Natural killer cell treated with Interleukin-12 subunit alpha and Interleukin-12 subunit beta and Interleukin-15 and Interleukin-18, amount 100 ng/mL, for 72 hours (primary cell): ENCODE measurements at regions not wholly inside any gene's neighbourhood (a gene's known extent, or its start where the extent isn't known, plus 50 kb on each side); places are given as distances from the start of the nearest gene placed in this dataset.

Source experiments
- ATAC-seq, 2 donors: fragments of 150-1000 bp; cut with Tn5 transposase in 1 of 2; sonication (Bioruptor Pico), chemical (Tn5 transposase) in 1 of 2; 2 replicates each; pipeline ENCODE4 v1.10.0; 2021
- DNase-seq: peaks from one replicate; pipeline ENCODE4 v3.0.0; 2022; ENCODE audit warnings: low spot score
- H3K27ac Mint-ChIP-seq, 2 donors: 1 replicate in 1 of 2; 2 replicates in 1 of 2; pipeline ENCODE4 v1.8.0; 2022; ENCODE audit warnings: mixed read lengths in 2 of 2, mild to moderate bottlenecking in 1 of 2, moderate library complexity in 1 of 2
- H3K27me3 Mint-ChIP-seq, 2 donors: 1 replicate in 1 of 2; 2 replicates in 1 of 2; pipeline ENCODE4 v1.8.0; 2022; ENCODE audit warnings: mixed read lengths in 2 of 2
- H3K36me3 Mint-ChIP-seq: one replicate; pipeline ENCODE4 v1.8.0; 2022; ENCODE audit warnings: mixed read lengths
- H3K4me1 Mint-ChIP-seq, 2 donors: 1 replicate in 1 of 2; 2 replicates in 1 of 2; pipeline ENCODE4 v1.8.0; 2022; ENCODE audit warnings: low read depth in 2 of 2, mixed read lengths in 2 of 2, mild to moderate bottlenecking in 1 of 2
- H3K4me3 Mint-ChIP-seq: one replicate; pipeline ENCODE4 v1.8.0; 2022; ENCODE audit warnings: mixed read lengths
- H3K9me3 Mint-ChIP-seq: 2 replicates; pipeline ENCODE4 v1.8.0; 2022; ENCODE audit warnings: mixed read lengths

- DNase-seq (no peak), ATAC-seq (no peak)
- H3K27ac Mint-ChIP-seq, result no peak overlapping the region
- H3K4me3 Mint-ChIP-seq, result no peak overlapping the region
- H3K9me3 Mint-ChIP-seq, result no peaks in the 10 kb centered on the region
- H3K27me3 Mint-ChIP-seq, result peaks cover 0 to 2% of the 10 kb centered on the region in 2 donors
- H3K4me1 Mint-ChIP-seq, result no peaks in the 10 kb centered on the region
- H3K36me3 Mint-ChIP-seq, result no peaks in the 10 kb centered on the region
Measured at GRCh38 chr9:107613321-107613720, 123.8 kb upstream of the KLF4 start.

- Mint-ChIP-seq H3K4me1 (no peaks in the 10 kb centered on the region), H3K4me3 (no peak overlapping the region), H3K27me3 (peaks cover 0 to 2% of the 10 kb centered on the region in 2 donors), H3K9me3 (no peaks in the 10 kb centered on the region), H3K27ac (no peak overlapping the region), H3K36me3 (no peaks in the 10 kb centered on the region)
- ATAC-seq, result no peak
- no peak for DNase-seq
Measured at GRCh38 chr9:107612136-107612535, 122.6 kb upstream of the KLF4 start.

DNA sequence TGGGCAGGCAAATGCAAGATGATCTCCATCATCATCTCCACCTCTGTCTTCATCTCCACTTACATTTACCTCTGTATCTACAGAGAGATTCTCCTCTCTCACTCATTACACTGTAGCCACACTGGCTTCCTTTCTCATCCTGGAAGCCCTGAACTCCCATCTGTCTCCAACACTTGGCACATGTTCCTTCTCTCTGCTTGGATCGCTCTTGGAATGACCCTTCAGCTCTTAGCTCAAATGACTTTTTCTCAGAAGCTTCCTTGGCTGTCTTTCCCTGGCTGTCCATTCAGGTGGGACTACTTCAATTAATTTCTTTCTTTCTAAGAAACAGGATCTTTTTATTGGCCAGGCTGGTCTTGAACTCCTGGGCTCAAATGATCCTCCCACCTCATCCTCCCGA is 120.0 kb upstream of the KLF4 start:
- Mint-ChIP-seq H3K36me3 (no peaks in the 10 kb centered on the region), H3K27me3 (peaks cover 0 to 2% of the 10 kb centered on the region in 2 donors), H3K4me3 (no peak overlapping the region), H3K27ac (no peak overlapping the region), H3K4me1 (no peaks in the 10 kb centered on the region), H3K9me3 (no peaks in the 10 kb centered on the region)
- ATAC-seq, result no peak
- no peak for DNase-seq

DNA sequence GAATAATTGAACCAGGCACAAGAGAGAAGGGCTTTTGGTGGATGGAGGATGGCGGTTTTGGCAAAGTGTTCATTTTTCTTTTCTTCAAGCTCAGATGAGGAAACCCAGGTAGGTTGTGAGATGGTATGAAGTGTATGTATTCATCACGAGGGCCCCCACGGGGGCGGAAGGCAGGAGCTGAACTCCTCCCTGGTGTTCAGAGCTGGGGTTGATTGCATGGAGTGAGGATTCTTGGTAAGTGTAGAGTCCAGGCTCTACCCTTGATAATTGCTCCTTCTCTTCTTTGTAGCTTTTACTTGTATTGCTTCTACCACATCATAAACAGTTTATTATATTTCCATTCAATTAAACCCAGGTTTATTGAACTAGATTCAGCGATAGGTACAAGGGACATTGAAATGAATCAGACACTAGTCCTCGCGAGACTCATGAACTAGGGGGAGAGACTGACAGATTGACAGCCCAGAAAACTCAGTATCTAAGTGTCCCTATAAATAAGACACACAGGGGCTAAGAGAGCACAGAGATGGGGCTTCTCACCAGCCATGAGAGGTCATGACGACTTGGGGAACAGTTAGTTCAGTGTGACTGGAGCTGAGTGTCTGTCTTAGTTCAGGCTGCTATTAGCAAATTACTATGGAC is 116.7 kb upstream of the KLF4 start:
- no peaks in the 10 kb centered on the region for H3K36me3 Mint-ChIP-seq

GRCh38 chr9:107605041-107605440 is 115.5 kb upstream of the KLF4 start:
- no peaks in the 10 kb centered on the region for H3K9me3 Mint-ChIP-seq
- no peak overlapping the region for H3K27ac Mint-ChIP-seq
- no peaks in the 10 kb centered on the region for H3K4me1 Mint-ChIP-seq
- no peaks in the 10 kb centered on the region for H3K27me3 Mint-ChIP-seq
- H3K36me3 Mint-ChIP-seq, result no peaks in the 10 kb centered on the region
- H3K4me3 Mint-ChIP-seq, result no peak overlapping the region
- DNase-seq (no peak), ATAC-seq (no peak)

More for the DNA sequence above, 116.7 kb upstream of the KLF4 start:
- ATAC-seq, result no peak
- Mint-ChIP-seq H3K4me3 (no peak overlapping the region), H3K27me3 (peaks cover 0 to 1% of the 10 kb centered on the region in 2 donors), H3K4me1 (no peaks in the 10 kb centered on the region), H3K9me3 (no peaks in the 10 kb centered on the region), H3K27ac (no peak overlapping the region)
- no peak for DNase-seq

- H3K9me3 Mint-ChIP-seq, result no peaks in the 10 kb centered on the region
- H3K4me3 Mint-ChIP-seq, result no peak overlapping the region
- no peaks in the 10 kb centered on the region for H3K4me1 Mint-ChIP-seq
- no peak overlapping the region for H3K27ac Mint-ChIP-seq
- no peak for DNase-seq
- no peaks in the 10 kb centered on the region for H3K36me3 Mint-ChIP-seq
- no peaks in the 10 kb centered on the region for H3K27me3 Mint-ChIP-seq
- ATAC-seq, result no peak
Measured at GRCh38 chr9:107603281-107603680, 113.7 kb upstream of the KLF4 start.

GRCh38 chr9:107600060-107600573 is 110.5 kb upstream of the KLF4 start:
- no peaks in the 10 kb centered on the region for H3K27me3 Mint-ChIP-seq
- ATAC-seq, result no peak
- H3K27ac Mint-ChIP-seq, result no peak overlapping the region
- H3K9me3 Mint-ChIP-seq, result no peaks in the 10 kb centered on the region
- no peaks in the 10 kb centered on the region for H3K4me1 Mint-ChIP-seq
- no peak for DNase-seq
- no peak overlapping the region for H3K4me3 Mint-ChIP-seq
- H3K36me3 Mint-ChIP-seq, result no peaks in the 10 kb centered on the region

DNA sequence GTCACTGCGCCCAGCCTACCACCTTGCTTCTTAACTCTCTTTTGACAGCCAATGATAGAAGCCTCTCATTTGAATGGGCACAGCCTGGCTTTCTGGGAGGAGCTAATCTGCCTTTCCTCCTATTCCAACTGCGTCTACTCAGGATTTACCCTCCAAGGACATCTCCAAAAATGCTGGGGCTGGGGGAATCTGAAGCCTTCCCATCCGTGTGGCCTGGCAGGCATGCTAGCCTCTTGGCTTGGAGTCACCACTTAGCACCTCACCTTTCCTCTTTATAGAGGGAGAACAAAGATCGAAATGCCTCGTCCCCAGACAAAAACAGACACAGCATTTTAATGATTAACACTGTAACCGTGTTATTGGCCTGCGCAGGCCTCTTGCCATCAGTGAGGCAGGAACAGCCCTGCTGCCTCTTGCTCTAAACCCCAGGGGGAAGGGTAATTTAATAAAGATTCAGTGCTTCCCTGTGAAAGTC is 108.2 kb upstream of the KLF4 start:
- Mint-ChIP-seq H3K4me1 (no peaks in the 10 kb centered on the region), H3K27me3 (no peaks in the 10 kb centered on the region), H3K27ac (no peak overlapping the region), H3K36me3 (no peaks in the 10 kb centered on the region), H3K9me3 (no peaks in the 10 kb centered on the region), H3K4me3 (no peak overlapping the region)
- DNase-seq, result no peak
- no peak for ATAC-seq

- ATAC-seq, result no peak
- DNase-seq, result no peak
- H3K27ac Mint-ChIP-seq, result no peak overlapping the region
- no peaks in the 10 kb centered on the region for H3K9me3 Mint-ChIP-seq
- no peaks in the 10 kb centered on the region for H3K4me1 Mint-ChIP-seq
- H3K27me3 Mint-ChIP-seq, result no peaks in the 10 kb centered on the region
- no peak overlapping the region for H3K4me3 Mint-ChIP-seq
- H3K36me3 Mint-ChIP-seq, result no peaks in the 10 kb centered on the region
Measured at GRCh38 chr9:107594908-107595530, 105.5 kb upstream of the KLF4 start.

DNA sequence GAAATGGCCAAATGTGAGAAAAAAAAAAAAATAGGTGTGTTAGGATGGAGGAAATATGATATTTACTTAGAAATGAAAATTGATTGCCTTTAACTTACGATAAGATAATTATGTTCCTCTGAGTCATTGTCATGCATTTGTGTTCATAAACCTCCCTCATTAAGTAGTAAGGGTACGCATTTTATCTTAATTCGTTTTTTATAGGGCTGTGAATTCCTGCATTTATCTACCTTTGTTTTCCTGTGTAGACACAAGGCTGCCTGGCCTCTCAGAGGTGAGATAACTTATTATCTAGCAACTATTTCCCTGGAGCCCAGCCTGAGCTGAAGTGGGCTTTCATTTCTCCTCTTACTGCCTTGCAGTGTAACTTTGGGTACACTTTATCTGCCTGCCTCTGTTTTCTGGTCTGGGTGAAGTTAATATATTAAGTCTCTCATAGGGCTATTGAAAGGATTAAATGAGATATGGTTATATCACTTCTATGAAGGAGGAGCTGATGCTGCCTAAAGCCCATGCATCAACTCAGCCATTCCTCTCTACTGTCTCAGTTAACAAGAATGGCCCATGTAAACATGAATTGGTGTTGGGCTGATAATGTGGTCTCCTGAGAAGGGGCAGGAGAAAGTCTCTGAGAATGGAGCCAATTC is 103.8 kb upstream of the KLF4 start:
- H3K9me3 Mint-ChIP-seq, result no peaks in the 10 kb centered on the region
- H3K4me3 Mint-ChIP-seq, result no peak overlapping the region
- ATAC-seq, result no peak
- H3K27me3 Mint-ChIP-seq, result no peaks in the 10 kb centered on the region
- no peaks in the 10 kb centered on the region for H3K4me1 Mint-ChIP-seq
- H3K36me3 Mint-ChIP-seq, result no peaks in the 10 kb centered on the region
- no peak for DNase-seq
- H3K27ac Mint-ChIP-seq, result no peak overlapping the region

- Mint-ChIP-seq H3K9me3 (no peaks in the 10 kb centered on the region), H3K36me3 (no peaks in the 10 kb centered on the region), H3K27ac (no peak overlapping the region), H3K27me3 (no peaks in the 10 kb centered on the region), H3K4me1 (no peaks in the 10 kb centered on the region), H3K4me3 (no peak overlapping the region)
- DNase-seq (no peak), ATAC-seq (no peak)
Measured at GRCh38 chr9:107592424-107592823, 102.9 kb upstream of the KLF4 start.

- H3K9me3 Mint-ChIP-seq, result no peaks in the 10 kb centered on the region
- no peak overlapping the region for H3K4me3 Mint-ChIP-seq
- no peak for ATAC-seq
- no peak overlapping the region for H3K27ac Mint-ChIP-seq
- H3K4me1 Mint-ChIP-seq, result no peaks in the 10 kb centered on the region
- DNase-seq, result no peak
- H3K36me3 Mint-ChIP-seq, result no peaks in the 10 kb centered on the region
- H3K27me3 Mint-ChIP-seq, result peaks cover 0 to 6% of the 10 kb centered on the region in 2 donors
Measured at GRCh38 chr9:107591781-107592180, 102.2 kb upstream of the KLF4 start.

- H3K27ac Mint-ChIP-seq, result no peak overlapping the region
- peaks cover 6 to 11% of the 10 kb centered on the region in 2 donors for H3K27me3 Mint-ChIP-seq
- ATAC-seq (no peak), DNase-seq (no peak)
- H3K4me3 Mint-ChIP-seq, result no peak overlapping the region
- no peaks in the 10 kb centered on the region for H3K4me1 Mint-ChIP-seq
- H3K9me3 Mint-ChIP-seq, result no peaks in the 10 kb centered on the region
- H3K36me3 Mint-ChIP-seq, result no peaks in the 10 kb centered on the region
Measured at GRCh38 chr9:107588393-107588792, 98.8 kb upstream of the KLF4 start.

- H3K36me3 Mint-ChIP-seq, result no peaks in the 10 kb centered on the region
- ATAC-seq (peak; percentile 34 to 56), DNase-seq (no peak)
- no peak overlapping the region for H3K4me3 Mint-ChIP-seq
- H3K27me3 Mint-ChIP-seq, result peaks cover 6 to 15% of the 10 kb centered on the region in 2 donors
- H3K4me1 Mint-ChIP-seq, result no peaks in the 10 kb centered on the region
- H3K27ac Mint-ChIP-seq, result no peak overlapping the region
- H3K9me3 Mint-ChIP-seq, result no peaks in the 10 kb centered on the region
Measured at GRCh38 chr9:107587191-107587963, 97.8 kb upstream of the KLF4 start.
